ENCODE measurements at regions not wholly inside any gene's neighbourhood (a gene's known extent, or its start where the extent isn't known, plus 50 kb on each side); places are given as distances from the start of the nearest gene placed in this dataset.

DNA sequence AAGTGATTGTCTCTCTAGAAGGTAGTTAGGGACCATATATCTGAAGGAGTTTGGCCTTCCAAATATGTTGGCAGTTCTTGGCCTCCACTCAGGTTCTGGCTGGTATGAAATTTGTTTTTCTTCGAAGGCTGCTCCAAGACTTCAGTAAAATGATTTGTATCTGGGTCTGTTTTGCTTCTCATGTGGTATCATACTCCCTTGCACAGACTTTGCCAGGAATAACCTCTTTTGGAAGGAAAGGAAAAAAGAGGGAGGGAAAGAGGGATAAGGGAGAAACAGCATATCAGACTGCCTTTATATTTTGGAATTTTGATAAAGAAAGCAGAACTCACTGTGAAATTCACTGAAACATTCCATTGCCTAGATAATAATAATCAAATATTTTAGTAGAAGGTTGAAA lies 242.1 kb upstream of the HHIP start:
- in situ Hi-C loops (cut with HindIII; ENCODE audit: low sequenced_read_pairs) = no loop called here
- TF ChIP-seq, protein P1, sequence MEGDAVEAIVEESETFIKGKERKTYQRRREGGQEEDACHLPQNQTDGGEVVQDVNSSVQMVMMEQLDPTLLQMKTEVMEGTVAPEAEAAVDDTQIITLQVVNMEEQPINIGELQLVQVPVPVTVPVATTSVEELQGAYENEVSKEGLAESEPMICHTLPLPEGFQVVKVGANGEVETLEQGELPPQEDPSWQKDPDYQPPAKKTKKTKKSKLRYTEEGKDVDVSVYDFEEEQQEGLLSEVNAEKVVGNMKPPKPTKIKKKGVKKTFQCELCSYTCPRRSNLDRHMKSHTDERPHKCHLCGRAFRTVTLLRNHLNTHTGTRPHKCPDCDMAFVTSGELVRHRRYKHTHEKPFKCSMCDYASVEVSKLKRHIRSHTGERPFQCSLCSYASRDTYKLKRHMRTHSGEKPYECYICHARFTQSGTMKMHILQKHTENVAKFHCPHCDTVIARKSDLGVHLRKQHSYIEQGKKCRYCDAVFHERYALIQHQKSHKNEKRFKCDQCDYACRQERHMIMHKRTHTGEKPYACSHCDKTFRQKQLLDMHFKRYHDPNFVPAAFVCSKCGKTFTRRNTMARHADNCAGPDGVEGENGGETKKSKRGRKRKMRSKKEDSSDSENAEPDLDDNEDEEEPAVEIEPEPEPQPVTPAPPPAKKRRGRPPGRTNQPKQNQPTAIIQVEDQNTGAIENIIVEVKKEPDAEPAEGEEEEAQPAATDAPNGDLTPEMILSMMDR (IDR thresholded peaks at IDR 0.05; ENCODE audit: low read depth, low read length) = no peak
- H3K4me3 ChIP-seq (ENCODE audit: low read depth, low read length) = no peak overlapping the region
- DNase-seq (ENCODE audit: low read depth, low spot score) = no peak

DNA sequence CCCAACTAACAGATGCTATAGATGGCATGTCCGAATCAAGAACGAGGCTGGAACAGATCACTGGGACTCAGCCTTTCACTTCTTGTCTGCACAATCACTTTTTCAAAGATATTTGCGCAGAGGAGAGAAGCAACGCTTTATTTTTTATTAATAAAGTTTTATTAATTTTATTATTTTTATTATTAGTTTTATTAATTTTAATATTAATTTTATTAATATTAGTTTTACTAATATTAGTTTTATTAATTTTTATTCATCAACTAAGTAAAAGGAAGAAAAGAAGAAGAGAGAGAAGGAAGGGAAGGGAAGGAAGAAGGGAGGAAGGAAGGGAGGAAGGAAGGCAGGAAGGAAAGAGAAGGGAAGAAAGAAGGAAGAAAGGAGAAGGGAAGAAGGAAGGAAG lies 236.4 kb upstream of the HHIP start:
- TF ChIP-seq, protein P1 (IDR thresholded peaks at IDR 0.05; ENCODE audit: low read depth, low read length) = no peak
- in situ Hi-C loops (cut with HindIII; ENCODE audit: low sequenced_read_pairs) = no loop called here
- H3K4me3 ChIP-seq (ENCODE audit: low read depth, low read length) = no peak overlapping the region
- DNase-seq (ENCODE audit: low read depth, low spot score) = no peak

DNA sequence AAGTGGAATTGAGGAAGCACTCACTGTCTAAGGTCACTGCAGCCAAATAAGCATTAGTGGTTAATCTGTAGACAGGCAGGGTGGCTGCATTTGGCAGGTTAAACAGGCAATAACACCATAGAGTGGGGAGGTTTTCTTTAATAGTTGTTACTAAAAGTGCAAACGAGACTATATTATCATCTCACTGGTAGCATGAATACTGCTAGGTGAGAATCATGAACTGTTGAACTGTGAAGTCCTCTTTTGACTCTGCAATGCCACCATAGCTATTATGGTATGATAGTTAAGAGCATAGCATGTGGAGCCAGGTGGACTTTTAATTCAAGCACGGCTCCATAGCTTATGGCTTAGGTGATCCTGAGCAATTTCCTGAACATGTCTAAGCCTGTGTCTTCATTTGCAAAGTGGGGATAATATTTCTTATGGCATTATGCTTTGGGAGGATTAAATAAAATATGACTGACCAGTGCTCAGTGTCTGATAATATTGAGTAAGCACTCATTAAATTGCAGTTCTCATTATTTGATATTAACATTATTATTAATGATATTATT lies 235.6 kb upstream of the HHIP start:
- H3K4me3 ChIP-seq (ENCODE audit: low read depth, low read length) = no peak overlapping the region
- no peak for DNase-seq (ENCODE audit: low read depth, low spot score)
- TF ChIP-seq, protein P1 (IDR thresholded peaks at IDR 0.05; ENCODE audit: low read depth, low read length) = no peak
- in situ Hi-C loops (cut with HindIII; ENCODE audit: low sequenced_read_pairs) = no loop called here

DNA sequence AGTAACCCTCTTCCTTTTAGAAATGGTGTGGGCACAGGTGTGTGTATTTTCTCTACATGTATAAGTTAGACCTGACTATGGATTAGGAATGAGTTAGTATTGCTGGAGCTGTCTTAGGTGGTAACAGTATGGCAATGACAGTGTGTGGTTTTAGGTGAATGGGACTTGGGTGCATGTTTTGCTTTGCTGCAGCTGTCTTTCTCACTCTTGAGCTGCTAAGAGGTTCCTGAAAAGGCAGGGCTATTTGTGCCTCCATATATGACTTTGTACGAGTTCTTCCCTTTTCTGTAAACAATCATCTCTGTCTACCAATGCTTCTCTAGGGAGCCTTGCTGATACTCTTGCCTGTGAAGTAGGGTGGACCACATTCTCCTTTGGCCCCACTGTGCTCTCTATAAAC lies 234.8 kb upstream of the HHIP start:
- no peak overlapping the region for H3K4me3 ChIP-seq (ENCODE audit: low read depth, low read length)
- no peak for DNase-seq (ENCODE audit: low read depth, low spot score)
- TF ChIP-seq, protein P1 (IDR thresholded peaks at IDR 0.05; ENCODE audit: low read depth, low read length) = no peak
- in situ Hi-C loops (cut with HindIII; ENCODE audit: low sequenced_read_pairs) = no loop called here

DNA sequence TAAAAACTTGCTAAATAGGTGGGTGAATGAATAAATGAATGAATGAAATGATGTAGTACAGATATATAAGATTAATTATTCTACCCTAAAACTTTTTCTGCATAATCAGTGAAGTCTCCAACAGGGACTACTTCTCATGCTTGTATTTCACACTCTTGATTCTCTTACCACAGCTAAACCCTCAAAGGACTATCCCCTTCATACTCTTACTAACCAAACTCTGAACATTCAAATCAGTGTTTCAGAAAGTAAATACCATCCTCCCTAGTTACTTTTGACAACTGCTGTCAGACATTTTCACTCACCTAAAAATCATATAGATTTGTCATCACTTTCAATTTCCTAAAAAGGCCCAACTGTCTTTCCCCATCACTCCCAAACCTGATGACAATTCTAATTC lies 234.3 kb upstream of the HHIP start:
- H3K4me3 ChIP-seq (ENCODE audit: low read depth, low read length) = no peak overlapping the region
- TF ChIP-seq, protein P1 (IDR thresholded peaks at IDR 0.05; ENCODE audit: low read depth, low read length) = no peak
- DNase-seq (ENCODE audit: low read depth, low spot score) = no peak
- in situ Hi-C loops (cut with HindIII; ENCODE audit: low sequenced_read_pairs) = no loop called here

DNA sequence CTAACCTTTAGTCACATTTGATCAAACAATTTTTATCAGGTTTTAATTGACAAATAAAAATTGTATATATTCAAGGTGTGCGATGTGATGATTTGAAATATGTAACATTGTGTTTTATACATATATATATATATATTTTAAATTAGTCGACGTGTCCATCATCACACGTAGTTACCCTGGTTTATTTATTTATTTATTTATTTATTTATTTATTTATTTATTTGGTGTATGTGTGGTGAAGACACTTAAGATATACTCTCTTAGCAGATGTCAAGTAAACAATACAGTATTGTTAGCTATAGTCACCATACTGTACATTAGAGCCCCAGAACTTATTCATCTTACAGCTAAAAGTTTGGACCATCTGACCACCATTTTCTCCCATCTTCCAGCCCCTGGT lies 224.9 kb upstream of the HHIP start:
- in situ Hi-C loops (cut with HindIII; ENCODE audit: low sequenced_read_pairs) = no loop called here
- H3K4me3 ChIP-seq (ENCODE audit: low read depth, low read length) = no peak overlapping the region
- DNase-seq (ENCODE audit: low read depth, low spot score) = no peak
- TF ChIP-seq, protein P1 (IDR thresholded peaks at IDR 0.05; ENCODE audit: low read depth, low read length) = no peak
